ENCODE measurements at regions not wholly inside any gene's neighbourhood (a gene's known extent, or its start where the extent isn't known, plus 50 kb on each side); places are given as distances from the start of the nearest gene placed in this dataset.

- H3K27me3 Mint-ChIP-seq (ENCODE audit: low read depth): no peaks in the 10 kb centered on the region
- H3K36me3 Mint-ChIP-seq (ENCODE audit: low read depth): no peaks in the 10 kb centered on the region
- peaks cover 2% of the 10 kb centered on the region for H3K9me3 Mint-ChIP-seq
- H3K4me3 Mint-ChIP-seq: no peak overlapping the region
- DNase-seq (ENCODE audit: low read depth, low spot score): no peak
- no peak overlapping the region for H3K27ac Mint-ChIP-seq (ENCODE audit: unreplicated experiment)
- TF ChIP-seq CTCF (conservative IDR thresholded peaks at IDR 0.05): no peak
- H3K4me1 Mint-ChIP-seq: no peaks in the 10 kb centered on the region
Observed at GRCh38 chr3:67737906-67738865, 83.8 kb upstream of the SUCLG2 start.

GRCh38 chr3:67737140-67737539, 82.7 kb upstream of the SUCLG2 start:
- H3K36me3 Mint-ChIP-seq (ENCODE audit: low read depth): no peaks in the 10 kb centered on the region
- no peak overlapping the region for H3K4me3 Mint-ChIP-seq
- TF ChIP-seq CTCF (conservative IDR thresholded peaks at IDR 0.05): no peak
- H3K4me1 Mint-ChIP-seq: no peaks in the 10 kb centered on the region
- no peak overlapping the region for H3K27ac Mint-ChIP-seq (ENCODE audit: unreplicated experiment)
- DNase-seq (ENCODE audit: low read depth, low spot score): no peak
- peaks cover 2% of the 10 kb centered on the region for H3K9me3 Mint-ChIP-seq
- no peaks in the 10 kb centered on the region for H3K27me3 Mint-ChIP-seq (ENCODE audit: low read depth)

GRCh38 chr3:67733269-67733950, 79.0 kb upstream of the SUCLG2 start:
- Mint-ChIP-seq H3K4me3 (no peak overlapping the region), H3K27ac (ENCODE audit: unreplicated experiment) (no peak overlapping the region), H3K4me1 (no peaks in the 10 kb centered on the region), H3K36me3 (ENCODE audit: low read depth) (no peaks in the 10 kb centered on the region), H3K27me3 (ENCODE audit: low read depth) (no peaks in the 10 kb centered on the region), H3K9me3 (peaks cover 2% of the 10 kb centered on the region)
- no peak for DNase-seq (ENCODE audit: low read depth, low spot score)
- TF ChIP-seq CTCF (conservative IDR thresholded peaks at IDR 0.05): no peak

- Mint-ChIP-seq H3K9me3 (peaks cover 7% of the 10 kb centered on the region), H3K27me3 (ENCODE audit: low read depth) (no peaks in the 10 kb centered on the region), H3K27ac (ENCODE audit: unreplicated experiment) (no peak overlapping the region), H3K4me1 (no peaks in the 10 kb centered on the region), H3K36me3 (ENCODE audit: low read depth) (peaks cover 2% of the 10 kb centered on the region), H3K4me3 (no peak overlapping the region)
- no peak for TF ChIP-seq CTCF (conservative IDR thresholded peaks at IDR 0.05)
- DNase-seq (ENCODE audit: low read depth, low spot score): no peak
Observed at GRCh38 chr3:67724434-67724833, 70.0 kb upstream of the SUCLG2 start.

GRCh38 chr3:67723863-67724262, 69.5 kb upstream of the SUCLG2 start:
- Mint-ChIP-seq H3K36me3 (ENCODE audit: low read depth) (peaks cover 2% of the 10 kb centered on the region), H3K27ac (ENCODE audit: unreplicated experiment) (no peak overlapping the region), H3K9me3 (peaks cover 7% of the 10 kb centered on the region), H3K4me1 (no peaks in the 10 kb centered on the region), H3K27me3 (ENCODE audit: low read depth) (no peaks in the 10 kb centered on the region), H3K4me3 (no peak overlapping the region)
- no peak for TF ChIP-seq CTCF (conservative IDR thresholded peaks at IDR 0.05)
- no peak for DNase-seq (ENCODE audit: low read depth, low spot score)
